K562 (cell line): ENCODE measurements at regions not wholly inside any gene's neighbourhood (a gene's known extent, or its start where the extent isn't known, plus 50 kb on each side); places are given as distances from the start of the nearest gene placed in this dataset.
"Not testable (repeated sequence)": the region's sequence is repeated elsewhere in the genome, so short reads cannot be mapped to it uniquely, and the experiment has no call there.

Experiments
- BRD9 ChIP-seq: fragments of 450-650 bp; IDR thresholded peaks from 2 replicates; pipeline ENCODE4 v1.6.1; 2018; ENCODE audit warnings: low read depth; ENCODE audit not compliant: partially characterized antibody
- EP300 ChIP-seq: IDR thresholded peaks from 2 replicates; pipeline ENCODE4 v1.6.1; 2012; ENCODE audit warnings: low read length, improper control_type of control experiment
- GABPB2 ChIP-seq: fragments of 250-450 bp; sonication (Bioruptor Pico); conservative IDR thresholded peaks from 2 replicates; pipeline ENCODE4 v1.5.1; 2021; ENCODE audit warnings: mild to moderate bottlenecking
- MYNN ChIP-seq, 2 experiments: sonication (generic); formaldehyde crosslinking in 1 of 2; IDR thresholded peaks; 2 replicates each; pipeline versions ENCODE4 v1.5.0 to v1.6.1; 2016 to 2020; ENCODE audit warnings: antibody characterized with exemption in 1 of 2, missing genetic modification reagents in 1 of 2
- NR1H2 ChIP-seq: sonication (generic); formaldehyde crosslinking; IDR thresholded peaks from 2 replicates; pipeline ENCODE4 v1.4.0; 2020; ENCODE audit warnings: mild to moderate bottlenecking, missing genetic modification reagents
- SAP30 ChIP-seq: fragments of 200-600 bp; sonication (generic); IDR thresholded peaks from 2 replicates; pipeline ENCODE4 v1.6.1; 2012; ENCODE audit warnings: borderline replicate concordance, low read depth, mild to moderate bottlenecking, moderate library complexity, low read length, control low read depth, inconsistent platforms; ENCODE audit not compliant: insufficient read depth, poor library complexity, severe bottlenecking
- YBX1 ChIP-seq: fragments of 450-650 bp; IDR thresholded peaks from 2 replicates; pipeline ENCODE4 v1.7.1; 2016; ENCODE audit warnings: mild to moderate bottlenecking
- ZNF274 ChIP-seq: IDR thresholded peaks from 2 replicates; pipeline ENCODE4 v1.6.1; 2011; ENCODE audit warnings: low read depth, mild to moderate bottlenecking, low read length, moderate library complexity, borderline replicate concordance
- ZSCAN32 ChIP-seq: fragments of 450-650 bp; formaldehyde crosslinking; IDR thresholded peaks from 2 replicates; pipeline ENCODE4 v1.4.0; 2020; ENCODE audit warnings: mild to moderate bottlenecking, moderate library complexity
- TF ChIP-seq, protein P1 (sequence below): sonication (generic); formaldehyde crosslinking; IDR thresholded peaks from 2 replicates; pipeline ENCODE4 v1.8.1; 2023; ENCODE audit warnings: mild to moderate bottlenecking, missing genetic modification reagents
- TF ChIP-seq, protein P2 (sequence below): sonication (generic); formaldehyde crosslinking; IDR thresholded peaks from 2 replicates; pipeline ENCODE4 v1.8.0; 2023; ENCODE audit warnings: missing genetic modification reagents, mild to moderate bottlenecking, borderline replicate concordance
- TF ChIP-seq, protein P3 (sequence below), 3 experiments: IDR thresholded peaks in 2 of 3; conservative IDR thresholded peaks in 1 of 3; 2 replicates each; pipeline ENCODE4 v1.5.1; 2011 to 2012; ENCODE audit warnings: low read length in 3 of 3, mild to moderate bottlenecking in 3 of 3, control low read depth in 2 of 3, improper control_type of control experiment in 1 of 3, inconsistent platforms in 1 of 3, low read depth in 1 of 3, mixed read lengths in 1 of 3, moderate library complexity in 1 of 3; ENCODE audit not compliant: insufficient read depth in 2 of 3
- TF ChIP-seq, protein P4 (sequence below): conservative IDR thresholded peaks from 2 replicates; pipeline ENCODE4 v1.6.1; 2011; ENCODE audit warnings: low read depth, mild to moderate bottlenecking, low read length; ENCODE audit not compliant: control insufficient read depth

DNA sequence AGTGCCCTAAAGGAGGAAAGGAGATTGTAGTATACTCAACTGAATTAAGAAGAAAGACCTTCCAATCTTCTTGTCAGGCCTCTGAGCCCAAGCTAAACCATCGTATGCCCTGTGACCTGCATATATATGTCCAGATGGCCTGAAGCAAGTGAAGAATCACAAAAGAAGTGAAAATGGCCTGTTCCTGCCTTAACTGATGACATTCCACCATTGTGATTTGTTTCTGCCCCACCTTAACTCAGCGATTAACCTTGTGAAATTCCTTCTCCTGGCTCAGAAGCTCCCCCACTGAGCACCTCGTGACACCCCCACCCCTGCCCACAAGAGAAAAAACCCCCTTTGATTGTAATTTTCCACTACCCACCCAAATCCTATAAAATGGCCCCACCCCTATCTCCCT lies 739.2 kb downstream of the GALC start:
- TF ChIP-seq, protein P1, sequence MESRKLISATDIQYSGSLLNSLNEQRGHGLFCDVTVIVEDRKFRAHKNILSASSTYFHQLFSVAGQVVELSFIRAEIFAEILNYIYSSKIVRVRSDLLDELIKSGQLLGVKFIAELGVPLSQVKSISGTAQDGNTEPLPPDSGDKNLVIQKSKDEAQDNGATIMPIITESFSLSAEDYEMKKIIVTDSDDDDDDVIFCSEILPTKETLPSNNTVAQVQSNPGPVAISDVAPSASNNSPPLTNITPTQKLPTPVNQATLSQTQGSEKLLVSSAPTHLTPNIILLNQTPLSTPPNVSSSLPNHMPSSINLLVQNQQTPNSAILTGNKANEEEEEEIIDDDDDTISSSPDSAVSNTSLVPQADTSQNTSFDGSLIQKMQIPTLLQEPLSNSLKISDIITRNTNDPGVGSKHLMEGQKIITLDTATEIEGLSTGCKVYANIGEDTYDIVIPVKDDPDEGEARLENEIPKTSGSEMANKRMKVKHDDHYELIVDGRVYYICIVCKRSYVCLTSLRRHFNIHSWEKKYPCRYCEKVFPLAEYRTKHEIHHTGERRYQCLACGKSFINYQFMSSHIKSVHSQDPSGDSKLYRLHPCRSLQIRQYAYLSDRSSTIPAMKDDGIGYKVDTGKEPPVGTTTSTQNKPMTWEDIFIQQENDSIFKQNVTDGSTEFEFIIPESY (CRISPR knock-in tag), result not testable (repeated sequence)
- TF ChIP-seq BRD9; ZSCAN32; EP300; YBX1; NR1H2 (CRISPR knock-in tag); MYNN (IDR thresholded peaks at IDR 0.05); MYNN (CRISPR knock-in tag; IDR thresholded peaks at IDR 0.05); ZNF274; GABPB2; SAP30: not testable (repeated sequence)
- TF ChIP-seq, protein P2, sequence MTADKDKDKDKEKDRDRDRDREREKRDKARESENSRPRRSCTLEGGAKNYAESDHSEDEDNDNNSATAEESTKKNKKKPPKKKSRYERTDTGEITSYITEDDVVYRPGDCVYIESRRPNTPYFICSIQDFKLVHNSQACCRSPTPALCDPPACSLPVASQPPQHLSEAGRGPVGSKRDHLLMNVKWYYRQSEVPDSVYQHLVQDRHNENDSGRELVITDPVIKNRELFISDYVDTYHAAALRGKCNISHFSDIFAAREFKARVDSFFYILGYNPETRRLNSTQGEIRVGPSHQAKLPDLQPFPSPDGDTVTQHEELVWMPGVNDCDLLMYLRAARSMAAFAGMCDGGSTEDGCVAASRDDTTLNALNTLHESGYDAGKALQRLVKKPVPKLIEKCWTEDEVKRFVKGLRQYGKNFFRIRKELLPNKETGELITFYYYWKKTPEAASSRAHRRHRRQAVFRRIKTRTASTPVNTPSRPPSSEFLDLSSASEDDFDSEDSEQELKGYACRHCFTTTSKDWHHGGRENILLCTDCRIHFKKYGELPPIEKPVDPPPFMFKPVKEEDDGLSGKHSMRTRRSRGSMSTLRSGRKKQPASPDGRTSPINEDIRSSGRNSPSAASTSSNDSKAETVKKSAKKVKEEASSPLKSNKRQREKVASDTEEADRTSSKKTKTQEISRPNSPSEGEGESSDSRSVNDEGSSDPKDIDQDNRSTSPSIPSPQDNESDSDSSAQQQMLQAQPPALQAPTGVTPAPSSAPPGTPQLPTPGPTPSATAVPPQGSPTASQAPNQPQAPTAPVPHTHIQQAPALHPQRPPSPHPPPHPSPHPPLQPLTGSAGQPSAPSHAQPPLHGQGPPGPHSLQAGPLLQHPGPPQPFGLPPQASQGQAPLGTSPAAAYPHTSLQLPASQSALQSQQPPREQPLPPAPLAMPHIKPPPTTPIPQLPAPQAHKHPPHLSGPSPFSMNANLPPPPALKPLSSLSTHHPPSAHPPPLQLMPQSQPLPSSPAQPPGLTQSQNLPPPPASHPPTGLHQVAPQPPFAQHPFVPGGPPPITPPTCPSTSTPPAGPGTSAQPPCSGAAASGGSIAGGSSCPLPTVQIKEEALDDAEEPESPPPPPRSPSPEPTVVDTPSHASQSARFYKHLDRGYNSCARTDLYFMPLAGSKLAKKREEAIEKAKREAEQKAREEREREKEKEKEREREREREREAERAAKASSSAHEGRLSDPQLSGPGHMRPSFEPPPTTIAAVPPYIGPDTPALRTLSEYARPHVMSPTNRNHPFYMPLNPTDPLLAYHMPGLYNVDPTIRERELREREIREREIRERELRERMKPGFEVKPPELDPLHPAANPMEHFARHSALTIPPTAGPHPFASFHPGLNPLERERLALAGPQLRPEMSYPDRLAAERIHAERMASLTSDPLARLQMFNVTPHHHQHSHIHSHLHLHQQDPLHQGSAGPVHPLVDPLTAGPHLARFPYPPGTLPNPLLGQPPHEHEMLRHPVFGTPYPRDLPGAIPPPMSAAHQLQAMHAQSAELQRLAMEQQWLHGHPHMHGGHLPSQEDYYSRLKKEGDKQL (CRISPR knock-in tag), result not testable (repeated sequence)
- TF ChIP-seq, protein P3, sequence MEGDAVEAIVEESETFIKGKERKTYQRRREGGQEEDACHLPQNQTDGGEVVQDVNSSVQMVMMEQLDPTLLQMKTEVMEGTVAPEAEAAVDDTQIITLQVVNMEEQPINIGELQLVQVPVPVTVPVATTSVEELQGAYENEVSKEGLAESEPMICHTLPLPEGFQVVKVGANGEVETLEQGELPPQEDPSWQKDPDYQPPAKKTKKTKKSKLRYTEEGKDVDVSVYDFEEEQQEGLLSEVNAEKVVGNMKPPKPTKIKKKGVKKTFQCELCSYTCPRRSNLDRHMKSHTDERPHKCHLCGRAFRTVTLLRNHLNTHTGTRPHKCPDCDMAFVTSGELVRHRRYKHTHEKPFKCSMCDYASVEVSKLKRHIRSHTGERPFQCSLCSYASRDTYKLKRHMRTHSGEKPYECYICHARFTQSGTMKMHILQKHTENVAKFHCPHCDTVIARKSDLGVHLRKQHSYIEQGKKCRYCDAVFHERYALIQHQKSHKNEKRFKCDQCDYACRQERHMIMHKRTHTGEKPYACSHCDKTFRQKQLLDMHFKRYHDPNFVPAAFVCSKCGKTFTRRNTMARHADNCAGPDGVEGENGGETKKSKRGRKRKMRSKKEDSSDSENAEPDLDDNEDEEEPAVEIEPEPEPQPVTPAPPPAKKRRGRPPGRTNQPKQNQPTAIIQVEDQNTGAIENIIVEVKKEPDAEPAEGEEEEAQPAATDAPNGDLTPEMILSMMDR (IDR thresholded peaks at IDR 0.05 in 2 of 3, conservative IDR thresholded peaks at IDR 0.05 in 1 of 3; ENCODE audit: insufficient read depth in 2 of 3, low read depth in 1 of 3, low read length in 3 of 3), result not testable (repeated sequence)
- TF ChIP-seq, protein P4, sequence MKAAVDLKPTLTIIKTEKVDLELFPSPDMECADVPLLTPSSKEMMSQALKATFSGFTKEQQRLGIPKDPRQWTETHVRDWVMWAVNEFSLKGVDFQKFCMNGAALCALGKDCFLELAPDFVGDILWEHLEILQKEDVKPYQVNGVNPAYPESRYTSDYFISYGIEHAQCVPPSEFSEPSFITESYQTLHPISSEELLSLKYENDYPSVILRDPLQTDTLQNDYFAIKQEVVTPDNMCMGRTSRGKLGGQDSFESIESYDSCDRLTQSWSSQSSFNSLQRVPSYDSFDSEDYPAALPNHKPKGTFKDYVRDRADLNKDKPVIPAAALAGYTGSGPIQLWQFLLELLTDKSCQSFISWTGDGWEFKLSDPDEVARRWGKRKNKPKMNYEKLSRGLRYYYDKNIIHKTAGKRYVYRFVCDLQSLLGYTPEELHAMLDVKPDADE, result not testable (repeated sequence)
